ENCODE measurements at regions not wholly inside any gene's neighbourhood (a gene's known extent, or its start where the extent isn't known, plus 50 kb on each side); places are given as distances from the start of the nearest gene placed in this dataset.
"Not testable (repeated sequence)": the region's sequence is repeated elsewhere in the genome, so short reads cannot be mapped to it uniquely, and the experiment has no call there.

- CTCF ChIA-PET = no interaction called here
Measured at GRCh38 chr4:79597266-79597665, 189.2 kb upstream of the GK2 start.

DNA sequence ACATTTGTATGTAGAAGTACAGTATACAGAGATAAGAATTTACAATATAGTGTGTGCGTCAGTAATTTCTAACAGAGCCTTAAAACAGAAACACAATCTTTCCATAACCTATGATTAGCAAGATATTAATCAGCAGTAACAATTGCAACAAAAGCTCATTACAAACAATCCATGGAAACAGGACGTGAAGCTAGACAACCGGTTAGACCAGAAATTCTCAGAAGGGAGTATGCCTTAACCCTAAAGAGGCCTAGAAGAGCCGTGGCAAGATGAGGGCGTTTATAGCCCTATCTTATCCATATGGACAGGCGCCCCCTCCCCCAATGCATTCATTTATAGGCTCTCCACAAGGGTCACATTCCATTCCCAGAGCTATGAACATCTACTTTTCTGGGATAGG is 184.2 kb upstream of the GK2 start:
- H3K9me2 ChIP-seq; POLR2A ChIA-PET; H3K36me3 ChIP-seq (replicated peaks in 1 of 2; ENCODE audit: control insufficient read depth in 1 of 2, insufficient read depth in 2 of 2, low read length in 1 of 2); H3K4me2 ChIP-seq; H3K27ac ChIP-seq (ENCODE audit: low read depth in 2 of 2, low read length in 1 of 2); H4K20me1 ChIP-seq (ENCODE audit: insufficient read depth); H3K4me3 ChIP-seq (ENCODE audit: low read depth in 2 of 2, low read length in 1 of 2); H3F3A ChIP-seq (replicated peaks; ENCODE audit: insufficient read depth); CTCF ChIA-PET; H3K9me3 ChIP-seq; H3K79me2 ChIP-seq (ENCODE audit: insufficient read depth); H3K4me1 ChIP-seq (ENCODE audit: control insufficient read depth in 1 of 2, insufficient read depth in 2 of 2, low read depth in 1 of 2, low read length in 1 of 2); DNase-seq; H3K9ac ChIP-seq; H2AFZ ChIP-seq (ENCODE audit: low read depth); H3K27me3 ChIP-seq (ENCODE audit: insufficient read depth): not testable (repeated sequence)
- WGBS (ENCODE audit: low lambda C conversion rate) = 64% methylated on average over 6 of the region's 6 CpGs

More at GRCh38 chr4:79597266-79597665, 189.2 kb upstream of the GK2 start:
- Histone ChIP-seq H3K4me3 (ENCODE audit: low read depth in 2 of 2, low read length in 1 of 2) (no peak overlapping the region), H3K27ac (ENCODE audit: low read depth in 2 of 2, low read length in 1 of 2) (no peak overlapping the region), H3K9me3 (no peaks in the 10 kb centered on the region), H3K36me3 (replicated peaks in 1 of 2; ENCODE audit: control insufficient read depth in 1 of 2, insufficient read depth in 2 of 2, low read length in 1 of 2) (no peaks in the 10 kb centered on the region), H3F3A (replicated peaks; ENCODE audit: insufficient read depth) (no peaks in the 10 kb centered on the region), H3K9me2 (no peaks in the 10 kb centered on the region), H2AFZ (ENCODE audit: low read depth) (no peak overlapping the region), H3K4me1 (ENCODE audit: control insufficient read depth in 1 of 2, insufficient read depth in 2 of 2, low read depth in 1 of 2, low read length in 1 of 2) (no peaks in the 10 kb centered on the region), H4K20me1 (ENCODE audit: insufficient read depth) (no peaks in the 10 kb centered on the region), H3K79me2 (ENCODE audit: insufficient read depth) (no peaks in the 10 kb centered on the region), H3K9ac (no peak overlapping the region), H3K27me3 (ENCODE audit: insufficient read depth) (no peaks in the 10 kb centered on the region), H3K4me2 (no peak overlapping the region)
- TF ChIP-seq ELF1 (IDR thresholded peaks at IDR 0.05) (no peak), FOXM1 (IDR thresholded peaks at IDR 0.05; ENCODE audit: low read depth) (no peak), FOXJ3 (CRISPR knock-in tag; IDR thresholded peaks at IDR 0.05) (no peak), REST (IDR thresholded peaks at IDR 0.05; ENCODE audit: low read depth, low read length) (no peak), SMC3 (IDR thresholded peaks at IDR 0.05; ENCODE audit: low read depth, low read length) (no peak), TAF1 (IDR thresholded peaks at IDR 0.05; ENCODE audit: borderline replicate concordance, low read depth, low read length) (no peak), TEAD4 (IDR thresholded peaks at IDR 0.05; ENCODE audit: borderline replicate concordance, insufficient read depth) (no peak), CTCF (IDR thresholded peaks at IDR 0.05) (no peak), JUND (IDR thresholded peaks at IDR 0.05) (no peak), POLR2AphosphoS5 (IDR thresholded peaks at IDR 0.05; ENCODE audit: low read depth, low read length) (no peak)
- TF ChIP-seq, protein P1, sequence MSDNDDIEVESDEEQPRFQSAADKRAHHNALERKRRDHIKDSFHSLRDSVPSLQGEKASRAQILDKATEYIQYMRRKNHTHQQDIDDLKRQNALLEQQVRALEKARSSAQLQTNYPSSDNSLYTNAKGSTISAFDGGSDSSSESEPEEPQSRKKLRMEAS (IDR thresholded peaks at IDR 0.05; ENCODE audit: low read depth) = no peak
- TF ChIP-seq, protein P2, sequence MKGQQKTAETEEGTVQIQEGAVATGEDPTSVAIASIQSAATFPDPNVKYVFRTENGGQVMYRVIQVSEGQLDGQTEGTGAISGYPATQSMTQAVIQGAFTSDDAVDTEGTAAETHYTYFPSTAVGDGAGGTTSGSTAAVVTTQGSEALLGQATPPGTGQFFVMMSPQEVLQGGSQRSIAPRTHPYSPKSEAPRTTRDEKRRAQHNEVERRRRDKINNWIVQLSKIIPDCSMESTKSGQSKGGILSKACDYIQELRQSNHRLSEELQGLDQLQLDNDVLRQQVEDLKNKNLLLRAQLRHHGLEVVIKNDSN (IDR thresholded peaks at IDR 0.05; ENCODE audit: borderline replicate concordance, low read depth) = no peak
- WGBS (ENCODE audit: low lambda C conversion rate) = 24% methylated on average over 2 of the region's 2 CpGs
- no peak for DNase-seq
- POLR2A ChIA-PET = no interaction called here

Measured in SK-N-SH (cell line).